Bronchial epithelial cell (primary cell): ENCODE measurements at regions not wholly inside any gene's neighbourhood (a gene's known extent, or its start where the extent isn't known, plus 50 kb on each side); places are given as distances from the start of the nearest gene placed in this dataset.

Experiments used
- DNase-seq: peaks from one replicate; pipeline ENCODE4 v3.0.0-alpha.2; 2010; ENCODE audit warnings: low read depth
- FAIRE-seq: peaks from 2 replicates; lab custom pipeline; 2011; peaks lifted over from hg19 to GRCh38; lab: Jason Lieb, UNC
- H3K27me3 ChIP-seq: 2 replicates; pipeline ENCODE4 v1.5.1; 2011; ENCODE audit warnings: low read length; ENCODE audit not compliant: control insufficient read depth, insufficient read depth
- H3K36me3 ChIP-seq: 2 replicates; pipeline ENCODE4 v1.5.1; 2011; ENCODE audit warnings: low read length; ENCODE audit not compliant: control insufficient read depth, insufficient read depth
- H3K4me3 ChIP-seq: 2 replicates; pipeline ENCODE4 v1.5.1; 2011; ENCODE audit warnings: mild to moderate bottlenecking, low read depth, low read length, control low read depth
- CTCF ChIP-seq: IDR thresholded peaks from 2 replicates; pipeline ENCODE4 v1.5.1; 2011; ENCODE audit warnings: mild to moderate bottlenecking, moderate library complexity, low read length, control low read depth, inconsistent platforms; ENCODE audit not compliant: insufficient read depth, severe bottlenecking

- H3K36me3 ChIP-seq: no peaks in the 10 kb centered on the region
- no peaks in the 10 kb centered on the region for H3K27me3 ChIP-seq
- FAIRE-seq (no peak), DNase-seq (no peak)
- no peak overlapping the region for H3K4me3 ChIP-seq
- no peak for TF ChIP-seq CTCF
Measured at GRCh38 chrX:125262836-125263235, 56.8 kb upstream of the TEX13C start.

- Histone ChIP-seq H3K27me3 (no peaks in the 10 kb centered on the region), H3K36me3 (no peaks in the 10 kb centered on the region), H3K4me3 (no peak overlapping the region)
- no peak for DNase-seq
- FAIRE-seq: no peak
- TF ChIP-seq CTCF: no peak
Measured at GRCh38 chrX:125266153-125266660, 53.5 kb upstream of the TEX13C start.
